GM21381 (cell line): ENCODE measurements at regions not wholly inside any gene's neighbourhood (a gene's known extent, or its start where the extent isn't known, plus 50 kb on each side); places are given as distances from the start of the nearest gene placed in this dataset.

Source experiments
- ATAC-seq: cut with Tn5 transposase; IDR thresholded peaks from one replicate; pipeline ENCODE4 v1.9.1; 2021; ENCODE audit warnings: mild to moderate bottlenecking, moderate library complexity; ENCODE audit not compliant: unreplicated experiment

- ATAC-seq: no peak
Measured at GRCh38 chr11:29318134-29318845, 698.5 kb downstream of the KCNA4 start.

GRCh38 chr11:29317694-29318093 lies 699.1 kb downstream of the KCNA4 start:
- no peak for ATAC-seq

GRCh38 chr11:29315275-29315674 lies 701.6 kb downstream of the KCNA4 start:
- ATAC-seq: no peak

GRCh38 chr11:29314211-29314610 lies 702.6 kb downstream of the KCNA4 start:
- ATAC-seq: no peak

- ATAC-seq: no peak
Measured at GRCh38 chr11:29312812-29313211, 704.0 kb downstream of the KCNA4 start.

- no peak for ATAC-seq
Measured at GRCh38 chr11:29310725-29311342, 706.0 kb downstream of the KCNA4 start.

GRCh38 chr11:29309992-29310391 lies 706.8 kb downstream of the KCNA4 start:
- ATAC-seq: no peak

GRCh38 chr11:29306527-29306926 lies 710.3 kb downstream of the KCNA4 start:
- ATAC-seq: no peak

GRCh38 chr11:29305456-29306232 lies 711.2 kb downstream of the KCNA4 start:
- no peak for ATAC-seq

- ATAC-seq: no peak
Measured at GRCh38 chr11:29300420-29300819, 716.4 kb downstream of the KCNA4 start.

GRCh38 chr11:29296680-29297079 lies 720.1 kb downstream of the KCNA4 start:
- ATAC-seq: no peak

- peak; percentile 86 for ATAC-seq
Measured at GRCh38 chr11:29293825-29294224, 723.0 kb downstream of the KCNA4 start.

- ATAC-seq: no peak
Measured at GRCh38 chr11:29282088-29282487, 734.7 kb downstream of the KCNA4 start.

GRCh38 chr11:29281271-29281777 lies 735.5 kb downstream of the KCNA4 start:
- no peak for ATAC-seq

GRCh38 chr11:29280452-29280851 lies 736.4 kb downstream of the KCNA4 start:
- ATAC-seq: no peak

- no peak for ATAC-seq
Measured at GRCh38 chr11:29279716-29280115, 737.1 kb downstream of the KCNA4 start.

GRCh38 chr11:29272019-29272654 lies 744.7 kb downstream of the KCNA4 start:
- no peak for ATAC-seq

GRCh38 chr11:29271616-29272015 lies 745.2 kb downstream of the KCNA4 start:
- ATAC-seq: no peak

- ATAC-seq: no peak
Measured at GRCh38 chr11:29268733-29269132, 748.1 kb downstream of the KCNA4 start.

- ATAC-seq: no peak
Measured at GRCh38 chr11:29265792-29266191, 751.0 kb downstream of the KCNA4 start.

GRCh38 chr11:29265381-29265780 lies 751.4 kb downstream of the KCNA4 start:
- no peak for ATAC-seq
